ENCODE measurements at regions not wholly inside any gene's neighbourhood (a gene's known extent, or its start where the extent isn't known, plus 50 kb on each side); places are given as distances from the start of the nearest gene placed in this dataset.
"Not testable (repeated sequence)": the region's sequence is repeated elsewhere in the genome, so short reads cannot be mapped to it uniquely, and the experiment has no call there.

GRCh38 chr5:162272417-162272816 lies 204.8 kb downstream of the GABRG2 start:
- H3K9me3 Mint-ChIP-seq, result peaks cover 3% of the 10 kb centered on the region
- no peaks in the 10 kb centered on the region for H3K4me1 Mint-ChIP-seq (ENCODE audit: low read depth)
- no peaks in the 10 kb centered on the region for H3K36me3 Mint-ChIP-seq
- no peak overlapping the region for H3K27ac Mint-ChIP-seq
- ChIA-PET CTCF (no interaction called here), POLR2A (no interaction called here)
- H3K4me3 Mint-ChIP-seq, result no peak overlapping the region
- intact Hi-C loops (cut with micrococcal nuclease), result no loop called here
- DNase-seq, result no peak
- no peaks in the 10 kb centered on the region for H3K27me3 Mint-ChIP-seq

GRCh38 chr5:162274679-162275078 lies 207.1 kb downstream of the GABRG2 start:
- intact Hi-C loops (cut with micrococcal nuclease), result no loop called here
- DNase-seq, result no peak
- Mint-ChIP-seq H3K36me3 (no peaks in the 10 kb centered on the region), H3K27ac (no peak overlapping the region), H3K9me3 (peaks cover 3% of the 10 kb centered on the region), H3K4me1 (ENCODE audit: low read depth) (no peaks in the 10 kb centered on the region), H3K27me3 (no peaks in the 10 kb centered on the region), H3K4me3 (no peak overlapping the region)
- ChIA-PET CTCF (no interaction called here), POLR2A (no interaction called here)

- H3K27ac Mint-ChIP-seq; CTCF ChIA-PET; H3K4me1 Mint-ChIP-seq (ENCODE audit: low read depth); DNase-seq; POLR2A ChIA-PET; H3K4me3 Mint-ChIP-seq; H3K27me3 Mint-ChIP-seq; H3K36me3 Mint-ChIP-seq; H3K9me3 Mint-ChIP-seq; intact Hi-C loops (cut with micrococcal nuclease): not testable (repeated sequence)
Observed at GRCh38 chr5:162275387-162275786, 207.8 kb downstream of the GABRG2 start.

- Mint-ChIP-seq H3K27ac (no peak overlapping the region), H3K4me3 (no peak overlapping the region), H3K27me3 (no peaks in the 10 kb centered on the region), H3K36me3 (no peaks in the 10 kb centered on the region), H3K4me1 (ENCODE audit: low read depth) (no peaks in the 10 kb centered on the region), H3K9me3 (peaks cover 3% of the 10 kb centered on the region)
- DNase-seq, result no peak
- POLR2A ChIA-PET, result no interaction called here
- CTCF ChIA-PET, result no interaction called here
- intact Hi-C loops (cut with micrococcal nuclease), result no loop called here
Observed at GRCh38 chr5:162282191-162282590, 214.6 kb downstream of the GABRG2 start.

GRCh38 chr5:162283609-162284008 lies 216.0 kb downstream of the GABRG2 start:
- ChIA-PET CTCF (no interaction called here), POLR2A (no interaction called here)
- DNase-seq, result no peak
- H3K36me3 Mint-ChIP-seq, result no peaks in the 10 kb centered on the region
- intact Hi-C loops (cut with micrococcal nuclease), result no loop called here
- H3K27me3 Mint-ChIP-seq, result no peaks in the 10 kb centered on the region
- H3K4me3 Mint-ChIP-seq, result no peak overlapping the region
- H3K4me1 Mint-ChIP-seq (ENCODE audit: low read depth), result no peaks in the 10 kb centered on the region
- H3K9me3 Mint-ChIP-seq, result peaks cover 3% of the 10 kb centered on the region
- H3K27ac Mint-ChIP-seq, result no peak overlapping the region

GRCh38 chr5:162288647-162289296 lies 221.2 kb downstream of the GABRG2 start:
- ChIA-PET CTCF (no interaction called here), POLR2A (no interaction called here)
- Mint-ChIP-seq H3K27ac (no peak overlapping the region), H3K9me3 (no peaks in the 10 kb centered on the region), H3K4me1 (ENCODE audit: low read depth) (no peaks in the 10 kb centered on the region), H3K4me3 (no peak overlapping the region), H3K36me3 (no peaks in the 10 kb centered on the region), H3K27me3 (no peaks in the 10 kb centered on the region)
- intact Hi-C loops (cut with micrococcal nuclease), result no loop called here
- no peak for DNase-seq

- Mint-ChIP-seq H3K36me3 (no peaks in the 10 kb centered on the region), H3K27ac (no peak overlapping the region), H3K4me3 (no peak overlapping the region), H3K27me3 (no peaks in the 10 kb centered on the region), H3K9me3 (no peaks in the 10 kb centered on the region), H3K4me1 (ENCODE audit: low read depth) (no peaks in the 10 kb centered on the region)
- CTCF ChIA-PET, result no interaction called here
- DNase-seq, result no peak
- intact Hi-C loops (cut with micrococcal nuclease), result no loop called here
- POLR2A ChIA-PET, result no interaction called here
Observed at GRCh38 chr5:162289489-162289888, 221.9 kb downstream of the GABRG2 start.

- ChIA-PET CTCF (no interaction called here), POLR2A (interaction anchor here (0.6 kb wide), 1 partner anchor 176 kb away, joined by 3 read pairs; no protein-coding TSS in a partner anchor)
- Mint-ChIP-seq H3K27me3 (no peaks in the 10 kb centered on the region), H3K4me1 (ENCODE audit: low read depth) (no peaks in the 10 kb centered on the region), H3K9me3 (no peaks in the 10 kb centered on the region), H3K27ac (no peak overlapping the region), H3K36me3 (no peaks in the 10 kb centered on the region), H3K4me3 (no peak overlapping the region)
- no peak for DNase-seq
- intact Hi-C loops (cut with micrococcal nuclease), result no loop called here
Observed at GRCh38 chr5:162299793-162300192, 232.2 kb downstream of the GABRG2 start.

- Mint-ChIP-seq H3K27ac (no peak overlapping the region), H3K4me1 (ENCODE audit: low read depth) (no peaks in the 10 kb centered on the region), H3K9me3 (peaks cover 2% of the 10 kb centered on the region), H3K36me3 (no peaks in the 10 kb centered on the region), H3K4me3 (no peak overlapping the region), H3K27me3 (no peaks in the 10 kb centered on the region)
- no peak for DNase-seq
- POLR2A ChIA-PET, result no interaction called here
- CTCF ChIA-PET, result no interaction called here
- intact Hi-C loops (cut with micrococcal nuclease), result no loop called here
Observed at GRCh38 chr5:162301356-162301755, 233.8 kb downstream of the GABRG2 start.

- no peak overlapping the region for H3K4me3 Mint-ChIP-seq
- ChIA-PET POLR2A (no interaction called here), CTCF (no interaction called here)
- H3K9me3 Mint-ChIP-seq, result peaks cover 18% of the 10 kb centered on the region
- intact Hi-C loops (cut with micrococcal nuclease), result no loop called here
- H3K4me1 Mint-ChIP-seq (ENCODE audit: low read depth), result no peaks in the 10 kb centered on the region
- no peaks in the 10 kb centered on the region for H3K36me3 Mint-ChIP-seq
- H3K27me3 Mint-ChIP-seq, result no peaks in the 10 kb centered on the region
- H3K27ac Mint-ChIP-seq, result no peak overlapping the region
- DNase-seq, result no peak
Observed at GRCh38 chr5:162323466-162323865, 255.9 kb downstream of the GABRG2 start.

- intact Hi-C loops (cut with micrococcal nuclease), result no loop called here
- ChIA-PET CTCF (no interaction called here), POLR2A (no interaction called here)
- no peaks in the 10 kb centered on the region for H3K4me1 Mint-ChIP-seq (ENCODE audit: low read depth)
- H3K9me3 Mint-ChIP-seq, result peaks cover 17% of the 10 kb centered on the region
- no peaks in the 10 kb centered on the region for H3K27me3 Mint-ChIP-seq
- no peaks in the 10 kb centered on the region for H3K36me3 Mint-ChIP-seq
- DNase-seq, result no peak
- H3K4me3 Mint-ChIP-seq, result no peak overlapping the region
- H3K27ac Mint-ChIP-seq, result no peak overlapping the region
Observed at GRCh38 chr5:162324328-162324727, 256.8 kb downstream of the GABRG2 start.

- intact Hi-C loops (cut with micrococcal nuclease), result no loop called here
Observed at GRCh38 chr5:162325143-162325727, 257.7 kb downstream of the GABRG2 start.

GRCh38 chr5:162334944-162335343 lies 267.4 kb downstream of the GABRG2 start:
- no peaks in the 10 kb centered on the region for H3K27me3 Mint-ChIP-seq
- H3K4me1 Mint-ChIP-seq (ENCODE audit: low read depth), result no peaks in the 10 kb centered on the region
- intact Hi-C loops (cut with micrococcal nuclease), result no loop called here
- H3K9me3 Mint-ChIP-seq, result peaks cover 9% of the 10 kb centered on the region
- no peak overlapping the region for H3K27ac Mint-ChIP-seq
- DNase-seq, result no peak
- no peak overlapping the region for H3K4me3 Mint-ChIP-seq
- ChIA-PET CTCF (no interaction called here), POLR2A (no interaction called here)
- H3K36me3 Mint-ChIP-seq, result no peaks in the 10 kb centered on the region

More at GRCh38 chr5:162325143-162325727, 257.7 kb downstream of the GABRG2 start:
- H3K4me1 Mint-ChIP-seq (ENCODE audit: low read depth), result no peaks in the 10 kb centered on the region
- peaks cover 12% of the 10 kb centered on the region for H3K9me3 Mint-ChIP-seq
- no peak for DNase-seq
- CTCF ChIA-PET, result no interaction called here
- POLR2A ChIA-PET, result no interaction called here
- H3K27me3 Mint-ChIP-seq, result no peaks in the 10 kb centered on the region
- no peak overlapping the region for H3K27ac Mint-ChIP-seq
- H3K4me3 Mint-ChIP-seq, result no peak overlapping the region
- H3K36me3 Mint-ChIP-seq, result no peaks in the 10 kb centered on the region

Data from activated CD4-positive, alpha-beta memory T cell treated with anti-CD3 and anti-CD28 coated beads for 36 hours (primary cell).